ENCODE measurements at regions not wholly inside any gene's neighbourhood (a gene's known extent, or its start where the extent isn't known, plus 50 kb on each side); places are given as distances from the start of the nearest gene placed in this dataset.
"Not testable (repeated sequence)": the region's sequence is repeated elsewhere in the genome, so short reads cannot be mapped to it uniquely, and the experiment has no call there.

- no peak for DNase-seq (ENCODE audit: low read depth, low spot score)
Observed at GRCh38 chr7:119256446-119257131, 1016.4 kb upstream of the KCND2 start.

GRCh38 chr7:119266790-119267189, 1006.2 kb upstream of the KCND2 start:
- DNase-seq (ENCODE audit: low read depth, low spot score): not testable (repeated sequence)

GRCh38 chr7:119270045-119270464, 1002.9 kb upstream of the KCND2 start:
- peak; percentile 6 for DNase-seq (ENCODE audit: low read depth, low spot score)

- no peak for DNase-seq (ENCODE audit: low read depth, low spot score)
Observed at GRCh38 chr7:119270644-119271043, 1002.3 kb upstream of the KCND2 start.

GRCh38 chr7:119271147-119271779, 1001.7 kb upstream of the KCND2 start:
- DNase-seq (ENCODE audit: low read depth, low spot score): no peak

- no peak for DNase-seq (ENCODE audit: low read depth, low spot score)
Observed at GRCh38 chr7:119281181-119281846, 991.7 kb upstream of the KCND2 start.

- no peak for DNase-seq (ENCODE audit: low read depth, low spot score)
Observed at GRCh38 chr7:119283353-119283752, 989.6 kb upstream of the KCND2 start.

GRCh38 chr7:119288416-119288815, 984.6 kb upstream of the KCND2 start:
- no peak for DNase-seq (ENCODE audit: low read depth, low spot score)

- DNase-seq (ENCODE audit: low read depth, low spot score): not testable (repeated sequence)
Observed at GRCh38 chr7:119300341-119300740, 972.6 kb upstream of the KCND2 start.

GRCh38 chr7:119320316-119320715, 952.7 kb upstream of the KCND2 start:
- DNase-seq (ENCODE audit: low read depth, low spot score): no peak

- DNase-seq (ENCODE audit: low read depth, low spot score): no peak
Observed at GRCh38 chr7:119329715-119330114, 943.3 kb upstream of the KCND2 start.

GRCh38 chr7:119335405-119335804, 937.6 kb upstream of the KCND2 start:
- DNase-seq (ENCODE audit: low read depth, low spot score): no peak

GRCh38 chr7:119341822-119342221, 931.2 kb upstream of the KCND2 start:
- DNase-seq (ENCODE audit: low read depth, low spot score): no peak

GRCh38 chr7:119343289-119343688, 929.7 kb upstream of the KCND2 start:
- no peak for DNase-seq (ENCODE audit: low read depth, low spot score)

GRCh38 chr7:119344466-119344865, 928.5 kb upstream of the KCND2 start:
- DNase-seq (ENCODE audit: low read depth, low spot score): no peak

- no peak for DNase-seq (ENCODE audit: low read depth, low spot score)
Observed at GRCh38 chr7:119348491-119348890, 924.5 kb upstream of the KCND2 start.

GRCh38 chr7:119350334-119350733, 922.6 kb upstream of the KCND2 start:
- no peak for DNase-seq (ENCODE audit: low read depth, low spot score)

GRCh38 chr7:119351320-119351719, 921.7 kb upstream of the KCND2 start:
- no peak for DNase-seq (ENCODE audit: low read depth, low spot score)

GRCh38 chr7:119374436-119374835, 898.5 kb upstream of the KCND2 start:
- no peak for DNase-seq (ENCODE audit: low read depth, low spot score)

GRCh38 chr7:119377861-119378260, 895.1 kb upstream of the KCND2 start:
- no peak for DNase-seq (ENCODE audit: low read depth, low spot score)

- DNase-seq (ENCODE audit: low read depth, low spot score): no peak
Observed at GRCh38 chr7:119382726-119383125, 890.2 kb upstream of the KCND2 start.

- no peak for DNase-seq (ENCODE audit: low read depth, low spot score)
Observed at GRCh38 chr7:119395024-119395423, 878.0 kb upstream of the KCND2 start.

- DNase-seq (ENCODE audit: low read depth, low spot score): no peak
Observed at GRCh38 chr7:119397156-119397555, 875.8 kb upstream of the KCND2 start.
